MCF 10A (cell line): ENCODE measurements at regions not wholly inside any gene's neighbourhood (a gene's known extent, or its start where the extent isn't known, plus 50 kb on each side); places are given as distances from the start of the nearest gene placed in this dataset.

Source experiments
- BruUV-seq: library from RNA; stranded (reverse); fragments of 400-500 nt; replicated peaks from 2 replicates; lab custom pipeline; 2021; lab: Mats Ljungman, UMichigan
- CTCF ChIA-PET: fragments of 300-600 bp; sonication (Branson Sonifier 250); formaldehyde crosslinking; extraction: SDS; loops from one replicate; lab custom pipeline; 2021; ENCODE audit warnings: antibody characterized with exemption, inconsistent platforms; lab: Yijun Ruan, JAX
- POLR2A ChIA-PET: fragments of 300-600, 350-650 bp; sonication (Branson Sonifier 250); formaldehyde crosslinking; extraction: SDS; loops from one replicate; lab custom pipeline; 2020; ENCODE audit warnings: antibody characterized with exemption, inconsistent platforms; lab: Yijun Ruan, JAX
- DNase-seq: peaks from one replicate; pipeline ENCODE4 v3.0.0-alpha.2; 2018; ENCODE audit not compliant: unreplicated experiment
- H3K27ac Mint-ChIP-seq: one replicate; pipeline ENCODE4 v1.8.0; 2022; ENCODE audit warnings: mild to moderate bottlenecking, low read depth, mixed read lengths; ENCODE audit not compliant: unreplicated experiment
- H3K27me3 Mint-ChIP-seq: one replicate; pipeline ENCODE4 v1.8.0; 2022; ENCODE audit warnings: mixed read lengths; ENCODE audit not compliant: insufficient read depth, unreplicated experiment
- H3K36me3 Mint-ChIP-seq: one replicate; pipeline ENCODE4 v1.8.0; 2022; ENCODE audit warnings: mild to moderate bottlenecking, moderate library complexity, mixed read lengths; ENCODE audit not compliant: insufficient read depth, unreplicated experiment
- H3K4me1 Mint-ChIP-seq: one replicate; pipeline ENCODE4 v1.8.0; 2022; ENCODE audit warnings: mixed read lengths; ENCODE audit not compliant: insufficient read depth, unreplicated experiment
- H3K4me3 Mint-ChIP-seq: one replicate; pipeline ENCODE4 v1.8.0; 2022; ENCODE audit warnings: mild to moderate bottlenecking, moderate library complexity, mixed read lengths; ENCODE audit not compliant: unreplicated experiment
- H3K9me3 Mint-ChIP-seq: one replicate; pipeline ENCODE4 v1.8.0; 2022; ENCODE audit warnings: mixed read lengths; ENCODE audit not compliant: unreplicated experiment
- intact Hi-C: fragments of 100-400 bp; cut with micrococcal nuclease; formaldehyde crosslinking; loops from 2 replicates; pipeline ENCODE4 v1.14.1; 2022
- TF ChIP-seq, protein P1 (sequence below): fragments of 200-600 bp; IDR thresholded peaks from one replicate; pipeline ENCODE4 v1.8.0; 2022; ENCODE audit warnings: antibody characterized with exemption, mild to moderate bottlenecking; ENCODE audit not compliant: unreplicated experiment

DNA sequence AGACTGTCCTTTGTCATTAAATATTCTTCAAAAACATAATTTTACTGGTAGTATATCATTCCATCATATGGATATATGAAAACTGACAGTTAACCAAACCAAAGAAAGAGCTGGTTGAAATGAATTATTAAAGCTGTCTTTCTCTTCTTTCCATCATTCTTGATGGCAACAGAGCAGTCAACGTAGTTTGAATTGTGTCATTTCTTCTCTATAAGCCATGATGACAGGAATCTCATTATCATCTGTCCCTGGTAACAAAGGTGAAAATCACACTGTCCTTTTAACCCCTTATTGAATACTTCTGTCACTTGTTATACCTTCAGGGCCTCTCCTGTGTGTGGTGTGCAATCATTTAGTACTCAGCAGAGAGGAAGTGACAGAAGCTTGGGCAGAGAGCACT, 197.0 kb upstream of the SLITRK2 start:
- no peak for DNase-seq
- H3K4me3 Mint-ChIP-seq = no peak overlapping the region
- peaks cover 17% of the 10 kb centered on the region for H3K27me3 Mint-ChIP-seq
- peaks cover 7% of the 10 kb centered on the region for H3K4me1 Mint-ChIP-seq
- H3K9me3 Mint-ChIP-seq = no peaks in the 10 kb centered on the region
- ChIA-PET POLR2A (interaction anchor here (1.0 kb wide), 1 partner anchor 11 kb away, joined by 4 read pairs; no protein-coding TSS in a partner anchor), CTCF (no interaction called here)
- intact Hi-C loops = no loop called here
- TF ChIP-seq, protein P1, sequence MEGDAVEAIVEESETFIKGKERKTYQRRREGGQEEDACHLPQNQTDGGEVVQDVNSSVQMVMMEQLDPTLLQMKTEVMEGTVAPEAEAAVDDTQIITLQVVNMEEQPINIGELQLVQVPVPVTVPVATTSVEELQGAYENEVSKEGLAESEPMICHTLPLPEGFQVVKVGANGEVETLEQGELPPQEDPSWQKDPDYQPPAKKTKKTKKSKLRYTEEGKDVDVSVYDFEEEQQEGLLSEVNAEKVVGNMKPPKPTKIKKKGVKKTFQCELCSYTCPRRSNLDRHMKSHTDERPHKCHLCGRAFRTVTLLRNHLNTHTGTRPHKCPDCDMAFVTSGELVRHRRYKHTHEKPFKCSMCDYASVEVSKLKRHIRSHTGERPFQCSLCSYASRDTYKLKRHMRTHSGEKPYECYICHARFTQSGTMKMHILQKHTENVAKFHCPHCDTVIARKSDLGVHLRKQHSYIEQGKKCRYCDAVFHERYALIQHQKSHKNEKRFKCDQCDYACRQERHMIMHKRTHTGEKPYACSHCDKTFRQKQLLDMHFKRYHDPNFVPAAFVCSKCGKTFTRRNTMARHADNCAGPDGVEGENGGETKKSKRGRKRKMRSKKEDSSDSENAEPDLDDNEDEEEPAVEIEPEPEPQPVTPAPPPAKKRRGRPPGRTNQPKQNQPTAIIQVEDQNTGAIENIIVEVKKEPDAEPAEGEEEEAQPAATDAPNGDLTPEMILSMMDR = no peak
- no TSS peak for BruUV-seq
- H3K36me3 Mint-ChIP-seq = no peaks in the 10 kb centered on the region
- H3K27ac Mint-ChIP-seq = no peak overlapping the region

DNA sequence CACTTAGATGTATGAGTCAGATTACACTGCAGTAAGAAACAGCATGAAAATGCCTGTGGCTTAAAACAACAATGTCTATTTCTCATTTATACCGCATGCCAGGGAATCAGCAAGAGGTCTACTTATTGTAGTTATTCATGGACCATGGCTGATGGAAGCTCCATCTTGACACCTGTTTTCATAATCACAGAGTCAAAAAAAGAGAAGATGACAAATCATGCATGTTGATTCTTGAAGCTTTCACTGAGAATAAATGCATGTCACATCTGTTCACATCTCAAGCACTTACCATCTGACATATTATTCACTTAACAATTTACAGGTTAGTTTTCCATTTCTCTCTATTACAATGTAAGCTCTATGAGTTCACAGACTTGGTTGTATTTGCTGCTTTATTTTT, 194.2 kb upstream of the SLITRK2 start:
- Mint-ChIP-seq H3K36me3 (no peaks in the 10 kb centered on the region), H3K4me3 (no peak overlapping the region), H3K9me3 (no peaks in the 10 kb centered on the region), H3K27me3 (peaks cover 39% of the 10 kb centered on the region), H3K4me1 (peaks cover 7% of the 10 kb centered on the region), H3K27ac (no peak overlapping the region)
- no TSS peak for BruUV-seq
- ChIA-PET CTCF (interaction anchor here (0.6 kb wide), 1 partner anchor 651 kb away, joined by 3 read pairs; no protein-coding TSS in a partner anchor), POLR2A (no interaction called here)
- intact Hi-C loops = no loop called here
- TF ChIP-seq, protein P1 = no peak
- DNase-seq = peak; percentile 8

DNA sequence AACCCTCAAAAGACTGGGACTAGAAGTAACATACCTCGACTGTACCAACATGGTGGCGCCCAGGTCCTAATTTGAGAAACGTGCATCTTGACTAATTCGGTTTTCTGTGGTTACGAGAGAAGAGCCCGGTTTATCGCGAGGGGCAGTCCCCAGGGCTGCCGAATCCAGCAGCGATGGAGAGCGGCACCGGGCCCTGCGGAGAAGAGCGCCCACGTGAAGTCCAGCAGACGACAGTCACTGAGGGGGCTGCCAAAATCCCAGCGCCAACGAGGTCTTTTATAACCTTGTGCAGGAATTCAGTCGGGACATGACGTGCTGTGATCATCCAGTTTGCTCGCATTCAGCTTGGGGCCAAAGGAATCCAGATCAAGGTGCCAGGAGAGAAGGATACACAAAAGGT, 187.5 kb upstream of the SLITRK2 start:
- TF ChIP-seq, protein P1 = no peak
- ChIA-PET CTCF (no interaction called here), POLR2A (no interaction called here)
- Mint-ChIP-seq H3K36me3 (no peaks in the 10 kb centered on the region), H3K4me1 (no peaks in the 10 kb centered on the region), H3K4me3 (no peak overlapping the region), H3K9me3 (peaks cover 6% of the 10 kb centered on the region), H3K27me3 (peaks cover 37% of the 10 kb centered on the region), H3K27ac (no peak overlapping the region)
- no TSS peak for BruUV-seq
- intact Hi-C loops = no loop called here
- DNase-seq = no peak

DNA sequence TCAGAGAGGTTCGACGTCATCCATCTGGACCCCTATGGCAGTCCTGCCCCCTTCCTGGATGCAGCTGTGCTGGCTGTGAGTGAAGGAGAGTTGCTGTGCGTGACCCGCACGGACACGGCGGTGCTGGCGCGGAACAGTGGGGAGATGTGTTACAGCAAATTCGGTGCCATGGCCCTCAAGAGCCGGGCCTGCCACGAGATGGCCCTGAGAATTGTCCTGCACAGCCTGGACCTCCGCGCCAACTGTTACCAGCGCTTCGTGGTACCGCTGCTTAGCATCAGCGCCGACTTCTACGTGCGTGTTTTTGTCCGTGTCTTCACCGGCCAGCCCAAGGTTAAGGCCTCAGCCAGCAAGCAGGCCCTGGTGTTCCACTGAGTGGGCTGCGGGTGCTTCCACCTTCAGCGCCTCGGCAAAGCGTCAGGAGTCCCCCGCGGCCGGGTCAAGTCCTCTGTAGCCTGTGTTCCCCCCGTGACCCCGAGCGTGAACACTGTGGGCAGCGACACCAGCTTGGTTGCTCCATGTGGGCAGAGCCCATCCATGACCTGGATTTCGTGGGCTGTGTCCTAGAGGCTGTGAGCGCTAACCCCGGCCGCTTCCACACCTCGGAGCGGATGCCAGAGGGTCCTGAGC, 186.7 kb upstream of the SLITRK2 start:
- BruUV-seq = no TSS peak
- ChIA-PET POLR2A (no interaction called here), CTCF (no interaction called here)

More for the DNA sequence above, 186.7 kb upstream of the SLITRK2 start:
- DNase-seq = no peak
- Mint-ChIP-seq H3K4me3 (no peak overlapping the region), H3K27ac (no peak overlapping the region), H3K4me1 (no peaks in the 10 kb centered on the region), H3K36me3 (no peaks in the 10 kb centered on the region), H3K27me3 (peaks cover 42% of the 10 kb centered on the region), H3K9me3 (peaks cover 6% of the 10 kb centered on the region)
- TF ChIP-seq, protein P1 = no peak
- intact Hi-C loops = no loop called here
